Chondrocyte (in vitro differentiated cells): ENCODE measurements at regions not wholly inside any gene's neighbourhood (a gene's known extent, or its start where the extent isn't known, plus 50 kb on each side); places are given as distances from the start of the nearest gene placed in this dataset.

Experiments
- DNase-seq: peaks from one replicate; pipeline ENCODE4 v3.0.0; 2021; ENCODE audit warnings: mixed read lengths, low spot score
- H3K27ac Mint-ChIP-seq: one replicate; pipeline ENCODE4 v1.8.0; 2021; ENCODE audit warnings: mild to moderate bottlenecking, moderate library complexity, mixed read lengths; ENCODE audit not compliant: unreplicated experiment
- H3K27me3 Mint-ChIP-seq: 2 replicates; pipeline ENCODE4 v1.8.0; 2021; ENCODE audit warnings: low read depth, mixed read lengths
- H3K36me3 Mint-ChIP-seq: 2 replicates; pipeline ENCODE4 v1.8.0; 2021; ENCODE audit warnings: low read depth, mixed read lengths
- H3K4me1 Mint-ChIP-seq: 2 replicates; pipeline ENCODE4 v1.8.0; 2021; ENCODE audit warnings: low read depth, mild to moderate bottlenecking, mixed read lengths
- H3K4me3 Mint-ChIP-seq: one replicate; pipeline ENCODE4 v1.8.0; 2021; ENCODE audit warnings: mild to moderate bottlenecking, moderate library complexity, mixed read lengths; ENCODE audit not compliant: unreplicated experiment
- H3K9me3 Mint-ChIP-seq: 2 replicates; pipeline ENCODE4 v1.8.0; 2021; ENCODE audit warnings: low read depth, mixed read lengths
- CTCF ChIP-seq: fragments of 200-600 bp; sonication (generic); IDR thresholded peaks from 2 replicates; pipeline ENCODE4 v1.5.0; 2021; ENCODE audit warnings: antibody characterized with exemption, mild to moderate bottlenecking, moderate library complexity

- Mint-ChIP-seq H3K9me3 (peaks cover 4% of the 10 kb centered on the region), H3K27ac (no peak overlapping the region), H3K27me3 (no peaks in the 10 kb centered on the region), H3K36me3 (no peaks in the 10 kb centered on the region), H3K4me3 (no peak overlapping the region), H3K4me1 (peaks cover 3% of the 10 kb centered on the region)
- DNase-seq, result no peak
- TF ChIP-seq CTCF, result no peak
These were observed 168.8 kb downstream of the HDGFL1 start for GRCh38 chr6:22738194-22738593.

GRCh38 chr6:22747571-22747970, 178.2 kb downstream of the HDGFL1 start:
- no peak overlapping the region for H3K4me3 Mint-ChIP-seq
- DNase-seq, result no peak
- H3K27me3 Mint-ChIP-seq, result no peaks in the 10 kb centered on the region
- H3K4me1 Mint-ChIP-seq, result no peaks in the 10 kb centered on the region
- no peak overlapping the region for H3K27ac Mint-ChIP-seq
- peaks cover 3% of the 10 kb centered on the region for H3K9me3 Mint-ChIP-seq
- no peak for TF ChIP-seq CTCF
- no peaks in the 10 kb centered on the region for H3K36me3 Mint-ChIP-seq

GRCh38 chr6:22748681-22749080, 179.3 kb downstream of the HDGFL1 start:
- no peak for DNase-seq
- TF ChIP-seq CTCF, result no peak
- H3K27me3 Mint-ChIP-seq, result no peaks in the 10 kb centered on the region
- no peak overlapping the region for H3K4me3 Mint-ChIP-seq
- no peaks in the 10 kb centered on the region for H3K36me3 Mint-ChIP-seq
- peaks cover 3% of the 10 kb centered on the region for H3K9me3 Mint-ChIP-seq
- no peak overlapping the region for H3K27ac Mint-ChIP-seq
- no peaks in the 10 kb centered on the region for H3K4me1 Mint-ChIP-seq

- Mint-ChIP-seq H3K4me3 (no peak overlapping the region), H3K27ac (no peak overlapping the region), H3K27me3 (no peaks in the 10 kb centered on the region), H3K9me3 (peaks cover 3% of the 10 kb centered on the region), H3K36me3 (no peaks in the 10 kb centered on the region), H3K4me1 (peaks cover 4% of the 10 kb centered on the region)
- TF ChIP-seq CTCF, result no peak
- DNase-seq, result no peak
These were observed 180.3 kb downstream of the HDGFL1 start for GRCh38 chr6:22749696-22750095.

- peaks cover 3% of the 10 kb centered on the region for H3K9me3 Mint-ChIP-seq
- H3K36me3 Mint-ChIP-seq, result no peaks in the 10 kb centered on the region
- no peaks in the 10 kb centered on the region for H3K27me3 Mint-ChIP-seq
- H3K4me1 Mint-ChIP-seq, result peaks cover 5% of the 10 kb centered on the region
- H3K27ac Mint-ChIP-seq, result no peak overlapping the region
- TF ChIP-seq CTCF, result no peak
- no peak overlapping the region for H3K4me3 Mint-ChIP-seq
- DNase-seq, result no peak
These were observed 181.9 kb downstream of the HDGFL1 start for GRCh38 chr6:22751223-22751622.
